ENCODE measurements at regions not wholly inside any gene's neighbourhood (a gene's known extent, or its start where the extent isn't known, plus 50 kb on each side); places are given as distances from the start of the nearest gene placed in this dataset.
"Not testable (repeated sequence)": the region's sequence is repeated elsewhere in the genome, so short reads cannot be mapped to it uniquely, and the experiment has no call there.

DNA sequence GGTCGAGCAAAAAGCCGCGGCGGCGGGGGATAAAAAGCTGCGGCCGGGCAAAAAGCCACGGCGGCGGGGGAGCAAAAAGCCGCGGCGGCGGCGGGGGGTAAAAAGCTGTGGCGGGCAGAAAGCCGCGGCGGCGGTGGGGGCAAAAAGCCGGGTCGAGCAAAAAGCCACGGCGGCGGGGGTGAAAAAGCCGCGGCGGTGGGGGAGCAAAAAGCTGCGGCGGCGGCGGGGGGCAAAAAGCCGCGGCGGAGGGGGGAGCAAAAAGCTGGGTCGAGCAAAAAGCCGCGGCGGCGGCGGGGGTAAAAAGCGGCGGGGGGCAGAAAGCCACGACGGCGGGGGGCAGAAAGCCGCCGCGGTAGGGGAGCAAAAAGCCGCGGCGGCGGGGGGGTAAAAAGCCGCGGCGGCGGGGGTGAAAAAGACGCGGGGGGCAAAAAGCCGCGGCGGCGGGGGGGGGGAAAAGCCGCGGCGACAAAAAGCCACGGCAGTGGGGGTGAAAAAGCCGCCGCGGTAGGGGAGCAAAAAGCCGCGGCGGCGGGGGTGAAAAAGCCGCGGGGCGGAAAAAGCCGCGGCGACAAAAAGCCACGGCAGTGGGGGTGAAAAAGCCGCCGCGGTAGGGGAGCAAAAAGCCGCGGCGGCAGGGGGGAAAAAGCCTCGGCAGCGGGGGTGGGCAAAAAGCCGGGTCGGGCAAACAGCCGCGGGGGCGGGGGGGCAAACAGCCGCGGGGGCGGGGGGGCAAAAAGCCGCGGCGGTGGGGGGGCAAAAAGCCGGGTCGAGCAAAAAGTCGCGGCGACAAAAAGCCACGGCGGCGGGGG lies 510.8 kb downstream of the FOXD4L5 start:
- H3K9me3 ChIP-seq (ENCODE audit: control extremely low read depth in 1 of 3, control insufficient read depth in 2 of 3, insufficient read depth in 1 of 3, low read length in 2 of 3); CTCF ChIA-PET; ATAC-seq (ENCODE audit: low read depth); H3K27ac Mint-ChIP-seq; H3K4me1 ChIP-seq (ENCODE audit: control insufficient read depth in 2 of 2, insufficient read depth in 2 of 2, low read length in 2 of 2); H3K27me3 Mint-ChIP-seq; H4K20me1 ChIP-seq (ENCODE audit: control insufficient read depth, insufficient read depth, low read length, poor library complexity, severe bottlenecking); H3K36me3 ChIP-seq (replicated peaks in 1 of 2; ENCODE audit: control extremely low read depth in 1 of 2, control insufficient read depth in 1 of 2, extremely low read depth in 1 of 2, insufficient read depth in 2 of 2, low read length in 1 of 2); H3K4me1 Mint-ChIP-seq; intact Hi-C loops (cut with micrococcal nuclease); H3K9ac ChIP-seq (ENCODE audit: low read length); H3K79me2 ChIP-seq (ENCODE audit: control insufficient read depth, insufficient read depth, low read length); POLR2A ChIA-PET; H3K9me3 Mint-ChIP-seq (ENCODE audit: insufficient read depth); H3K27me3 ChIP-seq (replicated peaks in 1 of 4; ENCODE audit: control extremely low read depth in 1 of 4, control insufficient read depth in 3 of 4, insufficient read depth in 4 of 4, low read length in 3 of 4); H2AFZ ChIP-seq (ENCODE audit: insufficient read depth, low read depth, low read length, poor library complexity, severe bottlenecking); H3K27ac ChIP-seq (ENCODE audit: low read length in 2 of 2): not testable (repeated sequence)
- H3K4me2 ChIP-seq (replicated peaks; ENCODE audit: low read depth, low read length, poor library complexity, severe bottlenecking) = peak overlapping the region; percentile 64
- WGBS (ENCODE audit: insufficient coverage) = no CpG with 5 or more reads among the region's 108 CpGs
- H3K4me3 ChIP-seq (ENCODE audit: control extremely low read depth in 1 of 5, extremely low read depth in 1 of 5, insufficient read depth in 1 of 5, low read depth in 2 of 5, low read length in 4 of 5) = peak overlapping the region in 2 of 5 experiments; percentile 44 to 48
- peak overlapping the region; percentile 19 for H3K4me3 Mint-ChIP-seq
- peak; percentile 33 for DNase-seq

- Histone ChIP-seq H3K9ac (ENCODE audit: low read length) (no peak overlapping the region), H3K36me3 (replicated peaks in 1 of 2; ENCODE audit: control extremely low read depth in 1 of 2, control insufficient read depth in 1 of 2, extremely low read depth in 1 of 2, insufficient read depth in 2 of 2, low read length in 1 of 2) (no peaks in the 10 kb centered on the region), H3K79me2 (ENCODE audit: control insufficient read depth, insufficient read depth, low read length) (no peaks in the 10 kb centered on the region), H3K4me1 (ENCODE audit: control insufficient read depth in 2 of 2, insufficient read depth in 2 of 2, low read length in 2 of 2) (no peaks in the 10 kb centered on the region), H3K27ac (ENCODE audit: low read length in 2 of 2) (no peak overlapping the region), H2AFZ (ENCODE audit: insufficient read depth, low read depth, low read length, poor library complexity, severe bottlenecking) (no peak overlapping the region), H4K20me1 (ENCODE audit: control insufficient read depth, insufficient read depth, low read length, poor library complexity, severe bottlenecking) (no peaks in the 10 kb centered on the region), H3K4me2 (replicated peaks; ENCODE audit: low read depth, low read length, poor library complexity, severe bottlenecking) (peak overlapping the region; percentile 64), H3K4me3 (ENCODE audit: control extremely low read depth in 1 of 5, extremely low read depth in 1 of 5, insufficient read depth in 1 of 5, low read depth in 2 of 5, low read length in 4 of 5) (peak overlapping the region in 2 of 5 experiments; percentile 44 to 48), H3K9me3 (ENCODE audit: control extremely low read depth in 1 of 3, control insufficient read depth in 2 of 3, insufficient read depth in 1 of 3, low read length in 2 of 3) (no peaks in the 10 kb centered on the region), H3K27me3 (replicated peaks in 1 of 4; ENCODE audit: control extremely low read depth in 1 of 4, control insufficient read depth in 3 of 4, insufficient read depth in 4 of 4, low read length in 3 of 4) (no peaks in the 10 kb centered on the region)
- H3K4me3 Mint-ChIP-seq = no peak overlapping the region
- H3K27me3 Mint-ChIP-seq = peaks cover 4% of the 10 kb centered on the region
- DNase-seq = peak; percentile 38
- no CpG with 5 or more reads among the region's 59 CpGs for WGBS (ENCODE audit: insufficient coverage)
- H3K27ac Mint-ChIP-seq = no peak overlapping the region
- no peaks in the 10 kb centered on the region for H3K9me3 Mint-ChIP-seq (ENCODE audit: insufficient read depth)
- CTCF ChIA-PET = no interaction called here
- POLR2A ChIA-PET = no interaction called here
- peaks cover 3% of the 10 kb centered on the region for H3K4me1 Mint-ChIP-seq
- ATAC-seq (ENCODE audit: low read depth) = no peak
- TF ChIP-seq, protein P1, sequence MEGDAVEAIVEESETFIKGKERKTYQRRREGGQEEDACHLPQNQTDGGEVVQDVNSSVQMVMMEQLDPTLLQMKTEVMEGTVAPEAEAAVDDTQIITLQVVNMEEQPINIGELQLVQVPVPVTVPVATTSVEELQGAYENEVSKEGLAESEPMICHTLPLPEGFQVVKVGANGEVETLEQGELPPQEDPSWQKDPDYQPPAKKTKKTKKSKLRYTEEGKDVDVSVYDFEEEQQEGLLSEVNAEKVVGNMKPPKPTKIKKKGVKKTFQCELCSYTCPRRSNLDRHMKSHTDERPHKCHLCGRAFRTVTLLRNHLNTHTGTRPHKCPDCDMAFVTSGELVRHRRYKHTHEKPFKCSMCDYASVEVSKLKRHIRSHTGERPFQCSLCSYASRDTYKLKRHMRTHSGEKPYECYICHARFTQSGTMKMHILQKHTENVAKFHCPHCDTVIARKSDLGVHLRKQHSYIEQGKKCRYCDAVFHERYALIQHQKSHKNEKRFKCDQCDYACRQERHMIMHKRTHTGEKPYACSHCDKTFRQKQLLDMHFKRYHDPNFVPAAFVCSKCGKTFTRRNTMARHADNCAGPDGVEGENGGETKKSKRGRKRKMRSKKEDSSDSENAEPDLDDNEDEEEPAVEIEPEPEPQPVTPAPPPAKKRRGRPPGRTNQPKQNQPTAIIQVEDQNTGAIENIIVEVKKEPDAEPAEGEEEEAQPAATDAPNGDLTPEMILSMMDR (IDR thresholded peaks at IDR 0.05) = no peak
- TF ChIP-seq EZH2 (IDR thresholded peaks at IDR 0.05; ENCODE audit: borderline replicate concordance, insufficient read depth, low read depth, low read length, poor library complexity, severe bottlenecking) = no peak
- intact Hi-C loops (cut with micrococcal nuclease) = no loop called here
Observed at GRCh38 chr9:64773491-64773931, 511.5 kb downstream of the FOXD4L5 start.

DNA sequence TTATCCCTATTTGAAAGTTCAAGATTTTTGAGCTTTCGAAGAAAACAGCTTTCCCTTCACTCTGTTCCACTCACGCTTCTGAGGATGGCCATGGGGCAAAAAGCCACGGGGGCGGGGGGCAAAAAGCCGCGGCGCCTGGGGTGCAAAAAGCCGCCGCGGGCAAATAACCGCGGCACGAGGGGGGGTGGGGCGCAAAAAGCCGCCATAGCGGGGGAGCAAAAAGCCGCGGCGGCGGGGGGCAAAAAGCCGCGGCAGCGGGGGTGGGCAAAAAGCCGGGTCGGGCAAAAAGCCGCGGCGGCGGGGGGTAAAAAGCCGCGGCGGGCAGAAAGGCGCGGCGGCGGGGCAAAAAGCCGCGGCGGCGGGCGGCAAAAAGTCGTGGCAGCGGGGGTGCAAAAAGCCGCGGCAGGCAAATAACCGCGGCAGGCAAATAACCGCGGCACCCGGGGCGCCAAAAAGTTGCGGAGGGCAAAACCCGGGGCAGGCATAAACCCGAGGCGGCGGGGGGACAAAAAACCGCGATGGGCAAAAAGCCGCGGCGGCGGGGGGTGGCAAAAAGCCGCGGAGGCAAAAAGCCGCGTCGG lies 512.2 kb downstream of the FOXD4L5 start:
- POLR2A ChIA-PET; H3K27me3 Mint-ChIP-seq; H3K36me3 ChIP-seq (replicated peaks in 1 of 2; ENCODE audit: control extremely low read depth in 1 of 2, control insufficient read depth in 1 of 2, extremely low read depth in 1 of 2, insufficient read depth in 2 of 2, low read length in 1 of 2); H3K79me2 ChIP-seq (ENCODE audit: control insufficient read depth, insufficient read depth, low read length); CTCF ChIA-PET; ATAC-seq (ENCODE audit: low read depth); H2AFZ ChIP-seq (ENCODE audit: insufficient read depth, low read depth, low read length, poor library complexity, severe bottlenecking); H3K27ac ChIP-seq (ENCODE audit: low read length in 2 of 2); H3K27ac Mint-ChIP-seq; H3K4me1 ChIP-seq (ENCODE audit: control insufficient read depth in 2 of 2, insufficient read depth in 2 of 2, low read length in 2 of 2); H3K4me3 Mint-ChIP-seq; H3K27me3 ChIP-seq (replicated peaks in 1 of 4; ENCODE audit: control extremely low read depth in 1 of 4, control insufficient read depth in 3 of 4, insufficient read depth in 4 of 4, low read length in 3 of 4); intact Hi-C loops (cut with micrococcal nuclease); H3K9me3 ChIP-seq (ENCODE audit: control extremely low read depth in 1 of 3, control insufficient read depth in 2 of 3, insufficient read depth in 1 of 3, low read length in 2 of 3); H4K20me1 ChIP-seq (ENCODE audit: control insufficient read depth, insufficient read depth, low read length, poor library complexity, severe bottlenecking); H3K9me3 Mint-ChIP-seq (ENCODE audit: insufficient read depth); H3K9ac ChIP-seq (ENCODE audit: low read length); H3K4me1 Mint-ChIP-seq: not testable (repeated sequence)
- no CpG with 5 or more reads among the region's 67 CpGs for WGBS (ENCODE audit: insufficient coverage)
- H3K4me2 ChIP-seq (replicated peaks; ENCODE audit: low read depth, low read length, poor library complexity, severe bottlenecking) = peak overlapping the region; percentile 64
- DNase-seq = peak; percentile 13
- peak overlapping the region in 2 of 5 experiments; percentile 44 to 48 for H3K4me3 ChIP-seq (ENCODE audit: control extremely low read depth in 1 of 5, extremely low read depth in 1 of 5, insufficient read depth in 1 of 5, low read depth in 2 of 5, low read length in 4 of 5)
